CD4-positive, alpha-beta T cell treated with Interleukin-6 for 4 hours (primary cell): ENCODE measurements at regions not wholly inside any gene's neighbourhood (a gene's known extent, or its start where the extent isn't known, plus 50 kb on each side); places are given as distances from the start of the nearest gene placed in this dataset.
"Not testable (repeated sequence)": the region's sequence is repeated elsewhere in the genome, so short reads cannot be mapped to it uniquely, and the experiment has no call there.

Source experiments
- DNase-seq: peaks from one replicate; pipeline ENCODE4 v3.0.0-alpha.2; 2020; ENCODE audit warnings: mixed read lengths

GRCh38 chr7:130789436-130789835 lies 55.4 kb upstream of the KLF14 start:
- DNase-seq, result no peak

- DNase-seq, result no peak
These were observed 57.7 kb upstream of the KLF14 start for GRCh38 chr7:130791746-130792145.

GRCh38 chr7:130793855-130794618 lies 60.0 kb upstream of the KLF14 start:
- no peak for DNase-seq

GRCh38 chr7:130794619-130794922 lies 60.6 kb upstream of the KLF14 start:
- no peak for DNase-seq

- not testable (repeated sequence) for DNase-seq
These were observed 62.4 kb upstream of the KLF14 start for GRCh38 chr7:130796425-130796824.

GRCh38 chr7:130803127-130803526 lies 69.1 kb upstream of the KLF14 start:
- no peak for DNase-seq

- no peak for DNase-seq
These were observed 70.2 kb upstream of the KLF14 start for GRCh38 chr7:130804220-130804619.

GRCh38 chr7:130812819-130813218 lies 78.8 kb upstream of the KLF14 start:
- not testable (repeated sequence) for DNase-seq

GRCh38 chr7:130814778-130815335 lies 80.8 kb upstream of the KLF14 start:
- DNase-seq, result peak; percentile 2

GRCh38 chr7:130818056-130818455 lies 84.0 kb upstream of the KLF14 start:
- no peak for DNase-seq

- DNase-seq, result no peak
These were observed 87.9 kb upstream of the KLF14 start for GRCh38 chr7:130821864-130822263.

GRCh38 chr7:130822642-130823041 lies 88.6 kb upstream of the KLF14 start:
- no peak for DNase-seq

- DNase-seq, result no peak
These were observed 89.1 kb upstream of the KLF14 start for GRCh38 chr7:130823060-130823459.

GRCh38 chr7:130825819-130826218 lies 91.8 kb upstream of the KLF14 start:
- no peak for DNase-seq

- DNase-seq, result no peak
These were observed 95.4 kb upstream of the KLF14 start for GRCh38 chr7:130829415-130829814.

- DNase-seq, result no peak
These were observed 97.3 kb upstream of the KLF14 start for GRCh38 chr7:130831322-130831721.

- DNase-seq, result peak; percentile 7
These were observed 97.9 kb upstream of the KLF14 start for GRCh38 chr7:130831817-130832481.

GRCh38 chr7:130838738-130839137 lies 104.7 kb upstream of the KLF14 start:
- DNase-seq, result no peak

GRCh38 chr7:130840599-130840998 lies 106.6 kb upstream of the KLF14 start:
- no peak for DNase-seq

- DNase-seq, result no peak
These were observed 107.4 kb upstream of the KLF14 start for GRCh38 chr7:130841416-130841815.

- no peak for DNase-seq
These were observed 109.7 kb upstream of the KLF14 start for GRCh38 chr7:130843703-130844102.

- DNase-seq, result no peak
These were observed 111.0 kb upstream of the KLF14 start for GRCh38 chr7:130844811-130845580.

GRCh38 chr7:130845581-130846085 lies 111.6 kb upstream of the KLF14 start:
- DNase-seq, result no peak
